GM12872 (cell line): ENCODE measurements at regions not wholly inside any gene's neighbourhood (a gene's known extent, or its start where the extent isn't known, plus 50 kb on each side); places are given as distances from the start of the nearest gene placed in this dataset.

ENCODE experiments used
- CTCF ChIP-seq: IDR thresholded peaks from 3 replicates; pipeline ENCODE4 v1.5.1; 2011; ENCODE audit warnings: low read depth, mild to moderate bottlenecking, low read length, moderate library complexity; ENCODE audit not compliant: insufficient read depth

GRCh38 chr4:29581457-29581856 lies 1138.7 kb upstream of the PCDH7 start:
- no peak for TF ChIP-seq CTCF

GRCh38 chr4:29588617-29589016 lies 1131.6 kb upstream of the PCDH7 start:
- TF ChIP-seq CTCF, result no peak

GRCh38 chr4:29596228-29596627 lies 1123.9 kb upstream of the PCDH7 start:
- TF ChIP-seq CTCF, result no peak

GRCh38 chr4:29619168-29619567 lies 1101.0 kb upstream of the PCDH7 start:
- no peak for TF ChIP-seq CTCF

- no peak for TF ChIP-seq CTCF
Measured at GRCh38 chr4:29632199-29632598, 1088.0 kb upstream of the PCDH7 start.

- no peak for TF ChIP-seq CTCF
Measured at GRCh38 chr4:29636961-29637360, 1083.2 kb upstream of the PCDH7 start.

- TF ChIP-seq CTCF, result no peak
Measured at GRCh38 chr4:29653221-29653620, 1066.9 kb upstream of the PCDH7 start.

GRCh38 chr4:29680644-29681043 lies 1039.5 kb upstream of the PCDH7 start:
- TF ChIP-seq CTCF, result no peak
